GM12874 (cell line): ENCODE measurements at regions not wholly inside any gene's neighbourhood (a gene's known extent, or its start where the extent isn't known, plus 50 kb on each side); places are given as distances from the start of the nearest gene placed in this dataset.

ENCODE experiments used
- TF ChIP-seq, protein P1 (sequence below): IDR thresholded peaks from 2 replicates; pipeline ENCODE4 v1.5.1; 2011; ENCODE audit warnings: low read depth, mild to moderate bottlenecking, control low read depth, low read length, moderate library complexity; ENCODE audit not compliant: insufficient read depth

DNA sequence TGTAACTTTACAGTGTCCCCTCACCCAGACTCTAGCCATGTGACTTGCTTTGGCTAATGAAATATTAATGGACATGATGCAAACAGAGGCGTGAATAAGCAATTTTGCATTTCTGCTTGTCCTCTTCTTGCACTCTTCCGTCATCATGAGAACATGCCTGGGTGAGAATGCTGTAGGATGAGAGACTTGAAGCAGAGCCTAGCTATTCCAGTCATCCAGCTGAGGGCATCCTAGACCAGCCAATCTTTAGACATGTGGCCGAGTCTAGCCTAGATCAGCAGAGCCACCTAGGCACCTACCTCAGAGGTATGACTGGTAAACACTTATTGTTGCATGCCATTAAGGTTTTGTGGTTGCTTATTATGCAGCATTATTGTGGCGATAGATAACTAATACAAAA is 450.5 kb upstream of the AZI2 start:
- TF ChIP-seq, protein P1, sequence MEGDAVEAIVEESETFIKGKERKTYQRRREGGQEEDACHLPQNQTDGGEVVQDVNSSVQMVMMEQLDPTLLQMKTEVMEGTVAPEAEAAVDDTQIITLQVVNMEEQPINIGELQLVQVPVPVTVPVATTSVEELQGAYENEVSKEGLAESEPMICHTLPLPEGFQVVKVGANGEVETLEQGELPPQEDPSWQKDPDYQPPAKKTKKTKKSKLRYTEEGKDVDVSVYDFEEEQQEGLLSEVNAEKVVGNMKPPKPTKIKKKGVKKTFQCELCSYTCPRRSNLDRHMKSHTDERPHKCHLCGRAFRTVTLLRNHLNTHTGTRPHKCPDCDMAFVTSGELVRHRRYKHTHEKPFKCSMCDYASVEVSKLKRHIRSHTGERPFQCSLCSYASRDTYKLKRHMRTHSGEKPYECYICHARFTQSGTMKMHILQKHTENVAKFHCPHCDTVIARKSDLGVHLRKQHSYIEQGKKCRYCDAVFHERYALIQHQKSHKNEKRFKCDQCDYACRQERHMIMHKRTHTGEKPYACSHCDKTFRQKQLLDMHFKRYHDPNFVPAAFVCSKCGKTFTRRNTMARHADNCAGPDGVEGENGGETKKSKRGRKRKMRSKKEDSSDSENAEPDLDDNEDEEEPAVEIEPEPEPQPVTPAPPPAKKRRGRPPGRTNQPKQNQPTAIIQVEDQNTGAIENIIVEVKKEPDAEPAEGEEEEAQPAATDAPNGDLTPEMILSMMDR, result no peak

DNA sequence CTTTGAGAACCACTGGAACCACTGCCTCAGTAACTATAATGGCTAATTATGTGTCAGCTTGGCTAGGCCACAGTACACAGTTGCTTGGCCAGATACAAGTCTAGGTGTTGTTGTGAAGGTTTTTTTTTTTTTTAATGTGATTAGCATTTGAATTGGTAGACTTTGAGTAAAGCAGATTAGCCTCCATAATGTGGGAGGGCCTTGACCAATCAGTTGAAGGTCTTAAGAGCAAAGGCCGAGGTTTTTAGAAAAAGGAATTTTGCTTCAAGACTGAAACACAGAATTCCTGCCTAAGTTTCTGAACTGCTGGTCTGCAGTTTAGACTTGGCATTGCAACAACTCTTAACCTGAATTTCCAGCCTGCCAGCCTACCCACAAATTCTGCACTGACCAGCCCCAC is 451.6 kb upstream of the AZI2 start:
- TF ChIP-seq, protein P1, result no peak

DNA sequence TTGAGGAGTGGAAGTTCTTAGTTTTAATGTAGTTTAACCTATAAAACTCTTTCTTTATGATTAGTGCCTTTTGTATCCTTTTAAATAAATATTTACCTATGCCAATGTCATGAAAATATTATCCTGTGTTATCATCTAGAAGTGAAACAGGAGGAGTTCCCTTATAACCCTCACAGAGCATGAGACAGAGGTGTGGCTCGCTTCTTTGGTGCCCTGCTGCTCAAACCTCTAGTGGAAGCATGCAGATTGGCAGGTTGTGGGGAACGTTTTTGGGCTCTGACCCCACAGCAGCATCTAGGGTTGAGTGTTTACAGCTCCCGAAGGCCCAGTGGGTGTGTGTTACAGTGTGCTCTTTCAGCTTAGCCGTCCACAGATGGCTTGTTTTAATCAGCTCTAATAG is 459.4 kb upstream of the AZI2 start:
- TF ChIP-seq, protein P1, result no peak

DNA sequence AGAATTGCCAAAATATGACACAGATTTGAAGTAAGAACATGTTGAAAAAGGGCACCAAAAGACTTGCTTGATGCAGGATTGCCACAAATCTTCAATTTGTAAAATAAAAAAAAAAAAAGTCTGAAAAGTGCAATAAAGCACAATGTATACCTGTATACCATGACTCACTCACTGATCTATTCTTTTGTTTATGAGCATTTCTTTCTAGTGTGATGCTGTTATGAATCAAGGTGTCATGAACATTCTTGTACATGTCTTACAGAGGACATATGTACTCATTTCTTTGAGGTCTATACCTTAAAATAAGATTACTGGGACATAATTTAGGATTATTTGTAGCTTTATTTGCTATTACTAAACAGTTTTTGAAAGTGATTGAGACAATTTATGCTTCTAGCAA is 464.9 kb upstream of the RBMS3 start:
- TF ChIP-seq, protein P1, result no peak

DNA sequence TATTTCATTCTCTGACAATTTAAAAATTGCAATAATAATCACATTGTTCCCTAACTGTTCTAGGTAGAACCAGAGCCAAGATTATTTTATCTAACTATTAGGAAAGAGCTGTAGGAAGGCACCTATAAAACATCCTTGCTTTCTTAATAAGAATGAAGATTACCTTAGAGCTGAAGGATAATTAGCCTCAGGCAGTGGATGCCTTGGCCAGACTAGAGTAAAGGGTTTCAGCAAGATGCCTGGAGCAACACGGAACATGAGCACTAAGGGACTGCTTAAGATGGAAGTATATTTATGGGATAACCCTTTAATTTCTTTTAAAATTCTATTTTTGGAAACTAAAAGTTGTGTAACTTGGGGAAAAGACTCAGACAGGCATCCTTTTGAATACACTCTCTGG is 456.6 kb upstream of the RBMS3 start:
- TF ChIP-seq, protein P1, result no peak

DNA sequence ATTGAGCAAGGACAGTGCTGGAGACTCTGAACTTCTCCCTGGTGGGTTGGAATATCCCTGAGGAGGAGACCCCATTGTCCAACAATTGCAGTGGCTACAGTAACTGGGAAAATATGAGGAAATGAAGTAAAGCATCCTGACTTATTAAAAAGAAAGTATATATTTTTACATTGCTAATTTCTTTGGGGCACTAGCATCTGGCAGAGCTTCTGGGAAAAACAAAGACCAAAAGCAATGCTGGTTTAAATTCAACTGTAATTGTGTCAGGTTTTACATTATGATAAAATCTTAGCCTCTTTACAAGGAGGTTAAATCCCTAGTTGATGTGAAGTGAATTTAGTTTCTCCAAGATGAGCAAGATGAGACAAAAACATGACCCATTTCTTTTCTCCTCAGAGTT is 454.0 kb upstream of the RBMS3 start:
- TF ChIP-seq, protein P1, result no peak

DNA sequence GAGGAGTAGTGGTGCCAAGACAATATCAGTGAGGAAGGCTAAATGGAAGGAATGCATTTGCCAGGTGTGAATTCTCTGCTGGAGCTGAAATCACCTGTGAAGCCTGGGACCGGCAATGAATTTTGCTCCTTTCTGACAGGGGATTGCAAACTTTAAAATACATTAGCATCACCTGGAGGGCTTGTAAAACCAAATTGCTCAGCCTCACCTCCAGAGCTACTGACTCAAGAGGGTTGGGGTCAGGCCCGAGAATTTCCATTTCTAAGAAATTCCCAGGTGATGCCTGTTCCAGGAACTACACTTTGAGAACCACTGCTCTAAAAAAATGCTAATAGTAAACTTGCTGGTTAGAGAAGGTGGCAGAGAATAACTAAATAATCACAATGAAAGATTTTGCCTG is 445.6 kb upstream of the RBMS3 start:
- TF ChIP-seq, protein P1, result no peak

DNA sequence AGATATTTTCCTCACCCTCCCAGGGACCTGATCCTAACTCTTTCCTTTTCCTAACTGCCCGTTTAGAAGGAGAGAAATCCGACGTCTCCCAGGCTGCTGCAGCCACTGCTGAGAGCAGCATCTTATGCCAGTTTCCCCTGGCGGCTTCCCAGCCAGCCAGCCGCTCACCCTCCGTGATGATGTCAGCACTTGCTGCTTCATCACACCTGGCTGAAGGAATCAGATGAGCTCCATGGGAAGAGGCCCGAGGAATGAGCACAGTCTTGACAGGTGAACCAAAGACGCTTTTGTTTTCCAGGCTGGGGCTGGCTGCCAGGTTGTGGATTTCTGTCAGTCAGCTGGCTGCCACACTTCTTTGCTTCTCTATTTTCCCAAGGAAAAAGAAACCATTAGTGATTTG is 445.1 kb upstream of the RBMS3 start:
- TF ChIP-seq, protein P1, result no peak
